NCI-H226 (cell line): ENCODE measurements at regions not wholly inside any gene's neighbourhood (a gene's known extent, or its start where the extent isn't known, plus 50 kb on each side); places are given as distances from the start of the nearest gene placed in this dataset.
A peak's percentile ranks its signal among the peaks of the same experiment; 100 is the strongest.

Source experiments
- DNase-seq: peaks from one replicate; pipeline ENCODE4 v3.0.0-alpha.2; 2015

DNA sequence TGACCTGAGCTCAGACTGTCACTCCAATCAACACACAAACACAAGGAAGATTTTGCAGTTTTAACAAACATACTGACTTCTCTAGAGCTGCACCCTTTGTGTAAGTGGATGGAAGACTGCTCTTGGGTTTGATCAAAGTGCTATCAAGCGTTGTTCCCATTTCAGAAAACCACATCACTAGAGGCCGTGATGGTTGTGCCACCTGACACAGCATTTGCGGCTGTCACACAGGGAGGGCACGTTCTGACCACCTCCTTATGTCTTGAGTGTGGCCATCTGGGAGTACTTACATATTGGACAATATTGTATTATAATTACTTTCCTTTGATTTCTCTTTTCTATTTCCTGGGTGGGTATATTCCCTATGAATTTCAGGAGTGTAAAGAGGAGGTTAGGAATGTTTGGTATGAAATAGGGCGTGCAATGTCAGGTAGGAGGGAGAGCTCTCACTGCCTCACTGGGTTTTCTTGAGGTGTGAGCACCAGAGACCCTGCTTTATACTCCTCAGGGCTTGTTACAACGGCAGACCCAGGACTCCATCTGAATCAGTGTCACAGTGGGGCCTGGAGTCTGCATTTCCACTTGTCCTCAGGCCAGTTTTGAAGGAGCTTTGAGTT is 74.3 kb downstream of the SYNE3 start:
- no peak for DNase-seq

DNA sequence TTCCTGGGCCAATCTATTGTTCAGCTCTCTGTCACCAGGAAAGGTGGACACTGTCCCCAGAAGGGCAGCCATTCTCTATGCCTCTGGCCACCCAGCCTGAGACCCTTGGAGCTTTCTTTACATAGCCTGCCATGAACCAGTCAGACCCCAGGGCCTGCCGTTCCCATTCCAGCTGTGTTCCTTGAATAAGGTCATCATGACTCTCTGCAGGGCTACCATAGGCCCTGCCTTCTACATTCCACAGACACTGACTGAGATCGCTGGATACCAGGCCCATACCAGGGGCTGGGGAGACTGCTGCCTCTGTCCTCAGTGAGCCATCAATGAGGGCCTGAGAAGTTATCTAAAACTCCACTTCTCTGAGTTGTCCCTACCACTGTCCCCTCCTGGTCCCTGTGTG is 75.5 kb downstream of the SYNE3 start:
- no peak for DNase-seq

DNA sequence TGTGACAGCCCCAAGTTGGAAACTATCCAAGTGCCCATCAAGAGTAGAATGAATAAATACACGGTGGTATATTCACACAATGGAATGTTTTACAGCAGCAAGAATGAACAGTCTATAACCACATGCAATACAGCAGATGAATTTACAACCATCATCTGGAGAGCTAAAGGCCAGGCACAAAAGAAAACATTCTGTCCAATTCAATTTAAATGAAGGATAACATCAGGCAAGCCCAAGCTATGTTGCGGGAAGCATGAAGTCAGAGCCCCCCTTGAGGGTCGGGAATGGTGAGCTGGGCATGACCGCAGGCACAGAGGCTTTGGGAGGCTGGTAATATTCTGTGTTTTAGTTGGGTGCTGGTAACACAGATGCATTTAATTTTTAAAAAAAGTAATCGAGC is 76.0 kb downstream of the SYNE3 start:
- no peak for DNase-seq

DNA sequence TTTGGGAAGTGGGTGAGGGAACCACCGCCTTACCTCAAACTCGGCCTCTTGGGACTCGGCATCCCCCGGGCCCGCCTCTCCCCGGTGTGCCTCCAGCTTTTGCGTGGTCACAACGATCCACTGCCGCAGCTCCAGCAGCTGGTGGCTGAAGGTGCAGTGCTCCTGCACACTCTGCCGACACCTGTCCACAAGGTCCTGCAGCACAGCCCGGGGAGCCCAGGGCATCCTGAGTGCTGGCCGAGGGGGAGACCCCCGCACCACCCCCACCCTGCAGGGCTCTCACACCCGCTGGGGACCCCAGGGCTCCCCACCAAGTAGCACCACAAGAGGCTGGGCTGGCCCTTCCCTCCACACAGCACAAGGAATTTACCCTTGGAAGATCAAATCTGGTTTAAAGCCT is 76.6 kb downstream of the SYNE3 start:
- no peak for DNase-seq

DNA sequence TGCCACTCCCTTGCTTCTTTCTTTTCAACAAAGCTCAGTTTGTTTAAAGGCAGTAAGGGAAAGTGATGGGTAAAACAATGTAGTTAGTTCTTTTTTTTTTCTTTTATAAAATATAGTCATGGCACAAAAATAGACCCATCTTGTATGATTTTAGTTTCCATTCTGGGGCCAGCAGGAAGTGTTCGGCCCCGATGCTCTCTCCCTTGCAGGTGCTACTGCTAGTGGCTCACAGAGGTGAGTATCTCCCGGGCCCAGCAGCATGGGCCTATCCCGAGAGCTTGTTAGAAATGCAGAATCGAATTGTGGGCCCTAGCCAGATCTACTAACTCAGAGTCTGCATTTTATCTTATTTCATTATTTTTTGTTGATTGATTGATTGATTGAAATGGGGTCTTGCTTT is 78.7 kb downstream of the SYNE3 start:
- DNase-seq, result no peak

DNA sequence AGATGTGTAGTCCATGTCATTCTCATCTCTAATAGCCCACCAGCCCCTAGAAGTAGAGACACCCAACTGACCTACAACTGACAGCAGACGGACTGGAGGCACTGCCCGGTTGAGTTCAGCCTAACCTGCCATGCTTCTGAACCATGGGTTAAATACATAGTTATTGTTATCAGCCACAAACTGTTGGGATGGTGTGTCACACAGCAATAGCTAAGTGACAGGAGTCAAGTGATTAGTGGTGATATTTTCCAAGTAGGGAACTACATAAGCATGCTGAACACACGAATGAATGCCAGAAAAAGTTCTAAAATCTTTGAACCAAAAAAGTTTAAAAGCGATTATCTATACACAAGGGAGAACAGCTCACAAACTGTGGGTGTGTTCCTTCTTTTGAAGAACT is 80.1 kb downstream of the SYNE3 start:
- DNase-seq, result no peak

DNA sequence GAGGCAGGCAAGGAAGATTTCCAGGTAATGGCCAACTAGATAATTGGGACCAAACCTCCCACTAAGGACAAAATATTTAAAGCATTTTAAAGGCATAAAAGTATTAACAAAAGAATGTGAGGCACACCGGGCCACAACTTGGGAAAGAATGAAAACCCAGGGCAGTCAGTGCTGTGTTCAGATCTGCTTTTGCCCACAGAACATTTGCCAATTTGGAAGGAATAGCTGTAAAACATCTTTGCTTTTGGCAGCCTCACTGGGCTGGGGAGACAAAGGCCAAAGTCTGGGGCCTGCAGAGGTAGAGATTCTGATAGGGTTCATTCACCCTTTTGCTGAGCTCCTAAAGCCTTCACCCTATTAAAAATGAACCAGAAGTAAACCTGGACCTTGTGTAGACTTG is 82.3 kb downstream of the SYNE3 start:
- no peak for DNase-seq

DNA sequence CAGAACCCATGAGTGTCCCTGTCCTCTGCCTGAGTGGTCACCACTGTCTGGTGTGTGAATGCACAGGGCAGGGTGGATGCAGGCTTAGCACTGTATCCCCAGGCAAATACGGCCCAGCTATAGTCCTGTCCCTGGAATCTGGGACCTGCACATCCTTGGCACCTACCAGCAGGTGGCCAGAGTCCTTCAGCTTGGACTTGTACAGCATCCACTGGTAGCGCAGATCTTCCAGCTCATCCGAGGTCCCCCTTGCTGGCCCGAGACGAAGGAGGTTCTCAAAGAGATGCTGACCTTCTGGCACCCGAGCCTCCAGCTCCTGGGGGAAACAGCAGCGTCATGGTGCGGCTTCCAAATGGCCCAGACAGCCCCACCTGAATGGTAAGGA is 83.4 kb downstream of the SYNE3 start:
- DNase-seq, result no peak

DNA sequence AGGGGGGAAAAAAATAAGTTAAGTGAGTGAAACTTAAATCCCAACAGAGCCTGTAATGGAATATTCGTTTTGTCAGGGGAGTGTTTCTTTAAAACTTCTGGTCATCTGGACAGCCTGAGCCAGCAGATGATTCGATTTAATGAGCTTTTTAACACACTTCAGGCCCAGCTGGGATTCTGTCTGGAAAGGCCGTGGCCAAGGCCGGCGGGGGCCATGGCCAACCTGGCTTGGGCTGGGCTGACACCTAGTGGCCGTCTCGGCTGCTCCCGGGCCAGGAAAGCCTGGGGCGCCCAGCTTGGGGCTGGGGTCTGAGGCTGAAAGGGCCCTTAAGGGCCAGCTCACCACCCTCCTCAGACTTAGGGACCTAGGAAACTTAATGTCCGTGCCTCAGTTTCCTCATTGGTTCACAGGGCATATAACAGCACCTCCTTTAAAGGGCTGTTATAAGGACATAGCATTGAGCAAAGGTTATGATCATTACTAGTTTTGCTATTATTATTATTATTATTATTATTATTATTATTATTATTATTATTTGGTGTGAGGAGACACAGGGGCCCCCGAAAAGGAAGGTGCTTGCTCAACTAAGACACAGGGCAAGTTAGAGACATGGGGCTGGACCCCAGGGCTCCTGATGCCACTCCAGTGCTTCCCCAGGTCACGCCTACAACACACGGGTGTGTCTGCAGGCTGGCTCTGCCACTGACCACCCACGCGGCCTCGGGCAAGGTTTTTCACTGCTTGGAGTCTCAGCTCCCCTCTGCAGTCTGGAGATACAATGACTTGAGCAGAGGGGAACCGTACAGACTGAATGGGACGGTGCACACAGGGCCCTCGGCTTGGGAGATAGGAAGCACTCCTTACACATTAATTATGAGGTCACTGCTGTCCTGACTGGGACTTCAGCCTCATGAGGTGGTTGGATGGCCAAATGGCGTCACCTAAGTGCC is 84.0 kb downstream of the SYNE3 start:
- DNase-seq, result peak; percentile 15

DNA sequence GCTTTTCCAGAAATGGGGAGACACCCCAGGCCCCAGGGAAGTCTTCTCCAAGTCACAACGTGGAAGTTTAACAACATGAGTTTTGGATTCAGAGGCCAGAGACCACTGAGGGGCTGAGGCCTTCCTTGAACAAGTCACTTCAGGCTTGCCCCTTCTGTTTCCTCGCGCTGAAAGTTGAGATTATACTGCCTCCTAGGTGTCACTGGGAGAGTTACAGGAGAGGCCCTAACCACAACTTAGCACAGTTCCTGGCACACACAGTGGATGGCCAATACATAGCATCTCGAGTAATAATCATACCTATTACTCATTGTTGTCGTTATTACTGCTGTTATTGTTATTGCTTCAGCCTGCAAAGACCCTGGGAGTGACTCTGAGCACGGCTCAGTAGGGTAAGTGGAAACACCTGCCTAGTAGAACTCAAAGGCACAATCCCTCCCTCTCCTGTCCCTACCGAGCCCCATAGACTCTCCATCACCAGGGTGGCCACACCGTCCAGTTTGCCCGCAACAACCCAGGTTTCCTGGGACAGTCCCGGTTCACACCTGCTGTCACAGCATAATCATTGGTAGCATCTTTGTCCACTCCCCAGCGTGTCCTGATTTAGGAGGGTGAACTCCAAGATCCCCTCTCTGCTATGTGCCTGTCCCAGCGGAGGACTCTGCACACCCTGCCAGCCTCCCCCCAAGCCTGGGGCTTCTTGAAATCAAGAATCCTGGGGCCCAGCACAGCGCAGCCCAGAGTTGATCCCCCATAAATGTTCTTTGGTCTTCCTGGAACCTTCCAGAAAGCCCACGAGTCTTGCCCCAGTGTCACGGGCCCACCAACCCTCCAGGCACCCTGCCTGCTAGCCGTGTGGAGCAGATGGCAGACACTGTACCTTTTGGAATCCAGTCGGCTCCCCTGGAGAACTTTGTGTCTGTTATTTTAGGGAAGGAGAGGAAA is 85.0 kb downstream of the SYNE3 start:
- DNase-seq, result no peak

DNA sequence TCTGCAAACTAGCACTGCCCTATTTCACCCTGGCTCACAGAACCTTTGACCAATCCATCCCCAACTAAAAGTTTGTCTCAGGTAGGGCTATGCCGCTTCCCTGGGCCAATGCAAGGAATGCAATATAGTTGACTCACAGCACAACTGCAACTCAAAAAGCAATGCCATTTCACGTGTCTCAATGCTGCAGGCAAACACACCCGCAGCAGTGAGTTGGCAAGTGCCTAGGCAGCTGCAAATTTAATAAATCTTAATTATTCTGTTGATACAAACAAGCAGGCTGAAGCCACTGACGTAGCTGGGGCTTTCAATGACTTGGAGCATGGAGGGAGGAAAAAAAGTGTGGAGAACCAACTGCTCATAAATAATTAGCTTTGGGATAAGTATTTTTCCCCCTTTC is 87.9 kb downstream of the SYNE3 start:
- no peak for DNase-seq

DNA sequence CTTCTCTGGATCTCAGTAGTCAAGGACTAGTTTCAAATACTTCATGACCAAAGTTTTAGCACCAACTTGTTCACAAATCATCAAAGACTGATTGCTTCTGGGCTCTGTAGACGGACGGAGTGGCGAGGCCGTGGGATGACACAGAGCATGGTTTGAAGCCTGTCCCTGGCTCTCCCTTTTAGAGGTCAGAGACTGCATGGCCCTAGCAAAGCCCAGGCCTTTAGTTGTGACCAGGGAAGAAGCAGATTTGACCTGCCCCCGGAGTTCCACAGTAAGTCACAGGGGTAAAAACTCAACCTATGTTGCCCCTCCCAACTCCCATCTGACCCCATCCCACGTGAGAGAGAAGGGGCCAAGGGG is 90.4 kb downstream of the SYNE3 start:
- DNase-seq, result no peak

DNA sequence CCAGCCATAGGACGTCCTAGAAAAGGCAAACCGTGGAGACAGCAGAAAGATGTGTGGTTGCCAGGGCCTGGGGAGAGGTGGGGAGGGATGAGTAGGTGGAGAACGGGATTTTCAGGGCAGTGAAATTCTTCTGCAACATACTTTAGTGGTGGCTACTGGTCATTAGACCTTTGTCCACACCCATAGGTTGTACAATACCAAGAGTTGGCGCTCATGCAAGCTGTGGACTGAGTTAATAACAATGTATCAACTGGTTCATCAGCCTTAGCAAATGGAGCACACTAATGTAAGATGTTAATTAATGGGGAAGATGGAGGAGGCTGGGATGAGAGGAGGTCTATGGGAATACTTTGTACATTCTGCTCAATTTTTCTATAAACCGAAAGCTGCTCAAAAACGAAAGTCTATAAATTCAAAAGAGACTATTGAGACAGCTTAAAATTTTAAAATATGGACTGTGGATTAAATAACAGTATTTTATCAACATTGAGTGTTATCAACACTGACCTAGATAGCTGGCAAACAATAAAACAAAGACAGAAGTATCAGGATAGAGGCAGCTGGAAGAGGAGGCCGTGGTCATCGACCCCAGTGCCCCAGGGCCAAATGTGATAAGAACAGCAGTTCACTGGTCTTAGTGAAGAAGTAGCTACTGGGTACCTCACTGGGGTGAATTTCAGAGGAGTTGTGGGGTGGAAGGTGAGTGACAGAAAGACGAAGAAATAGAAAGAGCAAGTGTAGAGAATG is 90.9 kb downstream of the SYNE3 start:
- no peak for DNase-seq

DNA sequence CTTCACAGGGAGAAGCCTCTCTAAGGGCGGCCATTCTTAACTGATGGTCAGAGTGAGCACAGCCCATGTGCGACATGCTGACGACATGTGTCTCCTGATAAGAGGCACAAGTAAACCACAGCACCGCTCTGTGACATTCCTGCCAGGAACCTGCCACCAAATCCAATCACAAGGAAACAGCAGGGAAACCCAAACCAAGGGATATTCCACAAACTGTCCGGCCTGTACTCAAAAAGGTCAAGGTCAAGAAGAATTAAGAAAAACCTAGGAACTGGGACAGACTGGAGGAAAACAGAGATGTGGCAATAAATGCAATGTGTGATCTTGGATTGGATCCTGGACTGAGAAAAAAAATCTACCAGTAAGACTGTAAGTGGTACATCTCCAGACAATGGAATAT is 91.9 kb downstream of the SYNE3 start:
- DNase-seq, result no peak

DNA sequence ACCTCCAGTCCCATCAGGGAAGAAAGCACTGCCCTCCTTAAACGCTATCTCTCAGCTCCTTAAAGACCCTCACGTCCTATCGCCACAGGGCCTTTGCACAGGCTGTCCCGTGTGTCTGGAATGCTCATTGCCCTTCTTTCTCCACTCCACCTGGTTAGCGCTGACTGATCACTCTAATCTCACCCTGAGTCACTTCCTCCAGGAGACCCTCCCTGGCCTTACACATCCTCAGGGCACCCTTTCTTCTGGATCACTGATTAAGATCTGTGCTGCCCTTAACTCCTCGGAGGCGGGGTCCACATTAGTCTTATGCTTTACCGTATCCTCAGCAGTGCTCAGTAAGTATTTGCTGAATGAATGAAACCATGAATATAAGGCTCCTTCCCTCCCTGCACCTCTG is 94.7 kb downstream of the SYNE3 start:
- no peak for DNase-seq

DNA sequence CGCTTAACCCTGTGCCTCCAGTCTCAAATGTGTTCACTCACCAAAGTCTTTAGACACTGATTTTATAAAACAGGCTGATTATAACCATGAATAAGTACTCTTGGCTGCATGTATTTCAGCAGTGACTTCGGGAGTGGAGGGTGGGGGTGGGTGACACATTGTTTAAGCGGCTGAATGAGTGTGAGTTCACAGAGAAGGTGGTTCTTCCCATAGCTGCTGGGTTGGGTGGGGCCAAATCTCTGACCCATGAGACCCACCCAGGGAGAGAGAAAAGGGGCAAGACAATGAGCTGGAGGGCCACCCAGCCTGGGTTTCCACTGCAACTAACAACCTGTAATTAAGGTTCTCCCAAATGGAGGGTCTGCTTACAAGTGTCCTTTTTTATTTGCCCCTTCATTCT is 96.4 kb downstream of the SYNE3 start:
- DNase-seq, result no peak

DNA sequence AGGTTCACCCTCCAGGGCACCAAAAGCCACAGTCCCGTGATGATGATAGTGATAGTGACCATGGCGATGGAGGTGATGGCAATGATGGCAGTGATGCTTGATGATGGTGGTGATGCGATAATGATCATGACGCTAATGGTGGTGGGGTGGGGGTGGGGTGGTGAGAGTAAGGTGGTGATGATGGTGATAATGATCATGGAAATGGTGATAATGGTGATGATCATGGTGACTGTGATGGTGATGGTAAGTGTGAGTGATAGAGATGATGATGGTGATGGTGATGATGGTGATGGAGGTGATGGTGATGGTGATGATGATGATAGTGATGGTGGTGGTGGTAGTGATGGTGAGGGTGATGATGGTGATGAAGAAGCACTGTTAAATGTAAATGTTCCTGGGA is 96.9 kb downstream of the SYNE3 start:
- DNase-seq, result no peak

DNA sequence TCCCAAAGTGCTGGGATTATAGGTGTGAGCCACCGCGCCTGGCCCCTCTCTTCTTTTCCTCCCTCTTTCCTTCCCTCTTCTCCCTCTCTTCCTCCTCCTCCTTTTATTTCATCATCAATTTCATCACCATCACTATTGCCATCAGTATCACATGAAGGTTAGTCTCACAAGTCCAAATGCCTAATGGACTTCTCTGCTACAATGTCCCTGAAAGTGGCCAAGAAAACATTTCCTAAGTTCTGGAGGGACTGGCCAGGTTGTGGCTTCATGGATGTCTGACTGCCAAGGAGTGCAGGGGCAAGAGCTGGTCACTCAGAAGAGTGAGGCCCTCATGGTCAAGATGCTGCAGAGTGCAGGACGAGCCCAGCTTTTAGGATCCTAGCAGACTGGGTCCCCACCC is 97.6 kb downstream of the SYNE3 start:
- DNase-seq, result no peak

DNA sequence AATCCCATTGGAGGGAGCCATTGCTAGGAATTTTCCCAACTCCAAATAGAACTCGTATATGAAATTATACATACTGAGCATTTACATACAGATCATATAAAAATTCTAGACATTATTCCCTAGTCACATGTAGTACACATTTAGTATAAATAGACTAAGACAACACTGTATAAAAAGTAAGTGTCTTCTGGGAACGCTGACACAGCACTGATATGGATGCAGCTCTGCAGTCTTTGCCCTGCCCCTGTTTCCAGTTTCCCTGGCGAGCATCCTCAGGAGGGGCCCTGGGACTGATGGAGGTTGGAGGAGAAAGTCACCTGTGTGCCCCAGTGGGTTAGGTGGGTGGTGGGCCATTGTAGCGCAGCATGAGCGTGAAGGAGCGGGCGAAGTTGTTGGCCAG is 97.8 kb upstream of the CLMN start:
- DNase-seq, result no peak

DNA sequence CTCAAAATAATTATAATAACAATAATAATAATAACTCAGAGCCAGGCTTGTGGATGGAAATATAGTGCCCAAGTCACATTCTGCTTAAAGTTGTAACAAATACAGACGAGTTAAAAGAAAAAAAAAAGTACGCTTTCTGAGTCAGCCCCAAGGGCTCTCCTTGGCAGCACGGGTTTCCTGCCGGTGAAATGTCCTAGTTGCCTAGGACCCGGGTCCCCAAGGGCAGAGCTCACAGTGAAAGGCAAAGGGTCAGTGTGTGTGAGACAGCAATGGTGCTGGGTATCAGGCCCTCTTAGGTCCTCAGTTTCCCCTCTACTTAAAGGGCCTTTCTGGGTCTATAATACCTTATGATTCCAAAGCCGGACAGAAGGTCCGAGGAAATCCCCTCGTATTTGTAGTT is 96.3 kb upstream of the CLMN start:
- no peak for DNase-seq

DNA sequence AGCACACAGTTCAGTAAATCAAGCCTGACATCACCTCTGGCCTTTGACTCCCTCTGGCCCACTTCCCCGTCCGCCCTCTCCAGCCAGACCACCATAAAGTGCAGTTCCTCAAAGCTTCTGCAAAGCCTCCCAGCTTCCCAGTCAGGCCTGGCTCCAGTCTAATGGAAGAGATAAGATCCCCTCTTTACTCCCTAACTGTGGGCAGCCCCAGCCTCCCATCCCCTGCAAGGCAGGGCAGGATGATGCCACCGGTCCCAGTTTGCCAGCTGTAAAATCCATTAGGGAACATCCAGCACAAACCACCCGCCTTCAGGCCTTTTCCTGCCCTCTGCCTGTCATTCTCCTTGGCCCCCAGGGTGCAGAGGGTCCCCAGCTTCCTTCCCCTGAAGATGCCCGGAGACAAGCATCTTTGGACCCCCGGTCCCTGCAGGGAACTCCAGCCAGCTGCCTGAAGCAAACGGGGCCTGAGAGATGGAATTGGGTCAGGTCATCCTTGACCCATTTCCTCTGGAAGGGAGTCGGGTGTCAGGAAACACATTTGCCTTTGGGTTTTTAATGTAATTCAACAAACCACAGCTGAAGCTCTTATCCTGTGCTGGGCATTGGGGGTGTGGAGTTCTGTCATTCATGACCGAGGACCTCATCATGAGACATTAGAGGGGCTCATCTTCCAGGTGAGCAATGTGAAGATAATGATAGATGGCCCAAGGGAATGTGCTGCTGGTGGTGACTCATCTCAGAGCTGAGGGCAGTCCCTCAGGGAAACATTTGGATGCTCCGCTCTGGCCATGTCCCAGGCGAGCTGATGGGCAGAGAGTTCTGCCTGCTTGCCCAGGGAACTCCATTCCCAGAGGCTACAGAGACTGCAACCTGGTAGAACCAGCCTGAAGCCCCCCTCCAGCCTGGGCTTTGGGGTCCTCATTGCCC is 93.8 kb upstream of the CLMN start:
- no peak for DNase-seq

DNA sequence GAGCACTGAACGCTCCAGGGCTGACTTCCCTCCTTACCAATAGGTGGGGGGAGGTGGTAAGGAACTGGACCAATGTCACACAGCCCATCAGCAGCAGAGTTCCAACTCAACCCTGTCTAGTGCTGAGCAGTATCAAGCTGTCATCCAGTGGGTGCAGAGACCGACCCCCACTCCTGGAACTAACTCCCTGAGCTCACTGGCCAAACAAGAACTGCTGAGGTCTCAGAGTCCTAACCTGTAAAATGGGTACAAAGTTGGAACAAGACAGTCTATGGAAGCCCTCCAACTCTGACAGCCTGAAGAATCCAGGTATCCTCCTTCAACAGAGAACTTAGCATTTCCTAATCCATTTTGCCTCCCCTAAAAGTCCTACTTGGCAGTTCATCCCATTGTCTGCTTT is 91.1 kb upstream of the CLMN start:
- no peak for DNase-seq
